HG03457 (cell line): ENCODE measurements at regions not wholly inside any gene's neighbourhood (a gene's known extent, or its start where the extent isn't known, plus 50 kb on each side); places are given as distances from the start of the nearest gene placed in this dataset.
"Not testable (repeated sequence)": the region's sequence is repeated elsewhere in the genome, so short reads cannot be mapped to it uniquely, and the experiment has no call there.

Experiments used
- ATAC-seq: cut with Tn5 transposase; IDR thresholded peaks from one replicate; pipeline ENCODE4 v1.9.1; 2021; ENCODE audit warnings: moderate number of reproducible peaks; ENCODE audit not compliant: unreplicated experiment

GRCh38 chr3:145313751-145314150 is 847.2 kb downstream of the PLOD2 start:
- no peak for ATAC-seq

GRCh38 chr3:145316253-145316652 is 844.7 kb downstream of the PLOD2 start:
- ATAC-seq: not testable (repeated sequence)

- no peak for ATAC-seq
Observed at GRCh38 chr3:145326666-145327065, 834.3 kb downstream of the PLOD2 start.

GRCh38 chr3:145333427-145333826 is 827.6 kb downstream of the PLOD2 start:
- not testable (repeated sequence) for ATAC-seq

GRCh38 chr3:145333931-145334330 is 827.1 kb downstream of the PLOD2 start:
- no peak for ATAC-seq

GRCh38 chr3:145355206-145355605 is 805.8 kb downstream of the PLOD2 start:
- no peak for ATAC-seq

GRCh38 chr3:145357453-145357852 is 803.5 kb downstream of the PLOD2 start:
- no peak for ATAC-seq

- ATAC-seq: no peak
Observed at GRCh38 chr3:145359040-145359439, 801.9 kb downstream of the PLOD2 start.

GRCh38 chr3:145368748-145369147 is 792.2 kb downstream of the PLOD2 start:
- ATAC-seq: no peak

GRCh38 chr3:145370870-145371269 is 790.1 kb downstream of the PLOD2 start:
- ATAC-seq: no peak

GRCh38 chr3:145377301-145377700 is 783.7 kb downstream of the PLOD2 start:
- ATAC-seq: no peak

- ATAC-seq: no peak
Observed at GRCh38 chr3:145383416-145383815, 777.6 kb downstream of the PLOD2 start.

- no peak for ATAC-seq
Observed at GRCh38 chr3:145384307-145384706, 776.7 kb downstream of the PLOD2 start.

GRCh38 chr3:145387211-145387610 is 773.8 kb downstream of the PLOD2 start:
- no peak for ATAC-seq

- no peak for ATAC-seq
Observed at GRCh38 chr3:145395421-145395820, 765.6 kb downstream of the PLOD2 start.

GRCh38 chr3:145411605-145412004 is 749.4 kb downstream of the PLOD2 start:
- no peak for ATAC-seq

GRCh38 chr3:145417678-145418077 is 743.3 kb downstream of the PLOD2 start:
- ATAC-seq: no peak

GRCh38 chr3:145422556-145422955 is 738.4 kb downstream of the PLOD2 start:
- no peak for ATAC-seq

GRCh38 chr3:145427355-145427754 is 733.6 kb downstream of the PLOD2 start:
- ATAC-seq: no peak

- ATAC-seq: no peak
Observed at GRCh38 chr3:145429546-145429945, 731.4 kb downstream of the PLOD2 start.

- ATAC-seq: no peak
Observed at GRCh38 chr3:145448436-145448835, 712.5 kb downstream of the PLOD2 start.

- no peak for ATAC-seq
Observed at GRCh38 chr3:145450018-145450682, 710.8 kb downstream of the PLOD2 start.
